Spinal cord (tissue), 9 donors: ENCODE measurements at regions not wholly inside any gene's neighbourhood (a gene's known extent, or its start where the extent isn't known, plus 50 kb on each side); places are given as distances from the start of the nearest gene placed in this dataset.
"Not testable (repeated sequence)": the region's sequence is repeated elsewhere in the genome, so short reads cannot be mapped to it uniquely, and the experiment has no call there.

Source experiments
- DNase-seq, 6 donors: peaks; one replicate each; pipeline versions ENCODE4 v3.0.0 to v3.0.0-alpha.2; 2013 to 2015; ENCODE audit warnings: low spot score in 6 of 6, low read depth in 4 of 6
- H3K27ac ChIP-seq: one replicate; pipeline ENCODE4 v1.5.1; 2013; ENCODE audit warnings: low read depth, low read length, control low read depth
- H3K27me3 ChIP-seq: one replicate; pipeline ENCODE4 v1.6.1; 2013; ENCODE audit warnings: low read length; ENCODE audit not compliant: control insufficient read depth, insufficient read depth
- H3K36me3 ChIP-seq: one replicate; pipeline ENCODE4 v1.6.1; 2013; ENCODE audit warnings: low read length; ENCODE audit not compliant: control insufficient read depth, insufficient read depth
- H3K4me1 ChIP-seq: one replicate; pipeline ENCODE4 v1.6.1; 2013; ENCODE audit warnings: low read length; ENCODE audit not compliant: control insufficient read depth, insufficient read depth
- H3K4me3 ChIP-seq: one replicate; pipeline ENCODE4 v1.5.1; 2013; ENCODE audit warnings: low read depth, low read length, control low read depth
- H3K9me3 ChIP-seq: one replicate; pipeline ENCODE4 v1.6.1; 2013; ENCODE audit warnings: low read length; ENCODE audit not compliant: control insufficient read depth, insufficient read depth
- WGBS: methylation state at CpG from one replicate; pipeline ENCODE4 v1.1.5; 2013; ENCODE audit warnings: missing lambda C conversion rate; ENCODE audit not compliant: insufficient coverage; 5-methylcytosine and 5-hydroxymethylcytosine counted together
- donor health status: healthy.

DNA sequence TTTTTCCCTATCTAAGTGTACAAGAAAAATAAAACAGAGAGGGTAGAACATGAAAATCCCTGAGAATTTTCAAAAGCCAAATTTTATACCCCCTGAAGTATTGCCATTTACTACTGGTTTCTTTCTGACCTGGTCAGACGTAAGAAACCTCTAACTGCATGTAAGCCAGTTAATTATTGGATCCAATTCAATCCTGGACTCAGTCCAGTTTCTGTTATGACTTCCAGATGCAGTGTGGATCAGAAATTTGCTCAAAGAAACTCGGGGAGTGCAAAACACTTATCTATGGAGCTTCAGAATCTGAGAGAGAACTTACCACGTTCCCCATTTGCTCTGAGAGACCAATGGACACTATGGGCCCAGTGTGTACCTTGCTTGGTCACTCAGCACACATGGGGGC lies 383.5 kb downstream of the KLHL4 start:
- no peaks in the 10 kb centered on the region for H3K9me3 ChIP-seq
- no peaks in the 10 kb centered on the region for H3K36me3 ChIP-seq
- no peaks in the 10 kb centered on the region for H3K4me1 ChIP-seq
- H3K27me3 ChIP-seq: peaks cover 3% of the 10 kb centered on the region
- DNase-seq: peak in 1 of 6 donors; percentile 10
- WGBS: 63% methylated on average over 2 of the region's 3 CpGs
- H3K4me3 ChIP-seq: no peak overlapping the region
- no peak overlapping the region for H3K27ac ChIP-seq

DNA sequence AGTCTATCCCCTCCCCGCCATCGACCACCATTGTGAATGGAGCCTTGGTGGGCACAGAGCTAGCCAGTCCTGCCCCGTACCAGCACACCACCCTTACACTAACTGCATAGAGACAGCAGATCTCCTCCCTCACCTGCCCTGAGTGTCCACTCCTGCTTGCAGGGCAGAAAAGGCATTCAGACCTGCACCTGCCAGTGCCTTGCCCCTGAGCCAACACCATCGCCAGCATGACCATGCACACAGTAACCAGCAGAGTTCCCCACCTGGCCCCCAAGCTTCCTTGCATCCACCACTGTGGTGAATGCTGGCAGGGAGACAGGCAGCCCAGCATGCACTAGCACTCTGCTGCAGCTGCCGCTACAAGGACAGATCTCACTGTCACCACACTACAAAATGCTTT lies 397.1 kb downstream of the KLHL4 start:
- 67% methylated on average over 4 of the region's 5 CpGs for WGBS
- no peak for DNase-seq
- Histone ChIP-seq H3K36me3 (no peaks in the 10 kb centered on the region), H3K4me3 (no peak overlapping the region), H3K9me3 (no peaks in the 10 kb centered on the region), H3K4me1 (no peaks in the 10 kb centered on the region), H3K27me3 (no peaks in the 10 kb centered on the region), H3K27ac (no peak overlapping the region)

DNA sequence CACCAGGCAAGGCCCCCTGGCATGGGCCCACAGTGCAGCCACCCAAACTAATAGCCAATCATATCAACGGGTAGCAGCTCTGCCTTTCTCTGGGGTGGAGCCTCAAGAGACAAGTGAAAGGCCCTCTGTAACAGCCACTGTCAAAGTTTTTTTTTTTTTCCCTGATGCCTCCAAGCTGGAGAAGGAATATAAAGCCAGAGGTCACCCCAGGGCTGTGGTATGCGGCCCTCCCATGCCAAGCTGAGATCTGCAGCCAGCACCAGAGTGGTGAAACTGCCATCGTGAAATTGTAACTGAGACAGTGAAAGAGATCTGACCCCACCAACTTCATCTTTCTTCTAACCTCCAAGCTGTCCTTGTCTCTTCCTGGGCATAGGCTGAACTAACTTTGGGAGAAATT lies 407.0 kb downstream of the KLHL4 start:
- Histone ChIP-seq H3K27ac (no peak overlapping the region), H3K36me3 (no peaks in the 10 kb centered on the region), H3K27me3 (no peaks in the 10 kb centered on the region), H3K4me1 (no peaks in the 10 kb centered on the region), H3K4me3 (no peak overlapping the region), H3K9me3 (peaks cover 2% of the 10 kb centered on the region)
- no peak for DNase-seq
- 50% methylated on average over 1 of the region's 3 CpGs for WGBS

DNA sequence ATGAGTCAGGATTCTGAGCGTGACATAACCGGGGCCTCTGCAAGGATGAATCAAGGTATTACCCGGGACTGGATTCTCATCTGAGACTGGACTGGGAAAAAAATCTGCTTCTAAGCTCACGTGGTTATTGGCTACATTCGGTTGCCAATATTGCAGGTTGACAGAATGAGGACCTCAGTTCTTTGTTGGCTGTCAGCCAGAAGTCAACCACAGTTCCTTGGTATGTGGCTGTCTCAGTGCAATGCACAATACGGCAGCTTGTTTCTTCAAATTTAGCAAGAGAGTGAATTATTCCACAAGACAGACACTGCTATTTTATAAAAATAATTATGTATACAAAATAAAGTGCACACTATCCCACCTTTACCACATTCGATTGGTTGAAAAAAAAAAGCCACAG lies 424.2 kb downstream of the KLHL4 start:
- no peak overlapping the region for H3K27ac ChIP-seq

DNA sequence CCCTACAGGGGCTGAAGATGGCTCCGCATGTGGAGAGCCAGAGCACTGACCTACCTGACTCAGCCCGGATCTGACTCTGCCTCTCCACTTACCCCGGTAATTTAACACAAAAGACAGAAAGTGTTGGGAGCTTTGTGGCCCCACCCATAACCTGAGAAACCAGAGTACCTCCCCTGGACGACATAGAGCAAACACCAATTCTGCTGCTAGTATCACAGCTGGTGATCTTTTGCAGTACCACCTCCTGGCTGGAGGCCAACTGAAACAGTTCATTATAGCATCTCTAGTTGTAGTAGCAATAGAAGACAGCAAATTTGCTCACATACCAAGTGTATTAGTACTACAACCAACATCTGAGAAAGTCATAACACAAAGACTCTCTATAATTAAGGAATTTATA lies 443.9 kb downstream of the KLHL4 start:
- H3K27me3 ChIP-seq: no peaks in the 10 kb centered on the region
- WGBS: 77% methylated on average over 3 of the region's 4 CpGs

More for the DNA sequence above, 424.2 kb downstream of the KLHL4 start:
- no peaks in the 10 kb centered on the region for H3K4me1 ChIP-seq
- no peak overlapping the region for H3K4me3 ChIP-seq
- H3K9me3 ChIP-seq: no peaks in the 10 kb centered on the region
- DNase-seq: peak in 2 of 6 donors; percentile 3 to 21
- no peaks in the 10 kb centered on the region for H3K27me3 ChIP-seq
- no peaks in the 10 kb centered on the region for H3K36me3 ChIP-seq
- 63% methylated on average over 4 of the region's 7 CpGs for WGBS

DNA sequence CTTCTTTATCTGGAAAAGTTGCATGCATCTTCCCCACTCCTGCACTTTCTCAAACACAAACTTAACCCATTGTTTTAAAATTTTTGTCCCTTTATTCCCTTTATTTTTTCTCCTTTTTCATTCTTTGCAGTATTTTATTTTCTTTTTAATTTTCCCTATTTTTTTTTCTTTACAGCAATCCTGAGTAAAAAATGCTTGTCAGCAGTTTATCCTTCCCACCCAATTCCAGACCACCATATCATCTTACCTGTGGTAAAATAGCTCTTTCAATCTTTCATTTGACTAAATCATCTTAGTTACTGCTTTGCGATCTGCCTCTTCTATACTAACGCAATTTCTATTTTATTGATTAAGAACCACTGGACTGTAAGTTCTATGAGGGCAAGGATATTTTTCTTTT lies 450.5 kb downstream of the KLHL4 start:
- no peak overlapping the region for H3K27ac ChIP-seq
- DNase-seq: no peak
- WGBS: no CpG with 5 or more reads among the region's 2 CpGs

More for the DNA sequence above, 443.9 kb downstream of the KLHL4 start:
- Histone ChIP-seq H3K9me3 (peaks cover 2% of the 10 kb centered on the region), H3K4me1 (no peaks in the 10 kb centered on the region), H3K4me3 (no peak overlapping the region), H3K36me3 (no peaks in the 10 kb centered on the region), H3K27ac (no peak overlapping the region)
- DNase-seq: no peak

DNA sequence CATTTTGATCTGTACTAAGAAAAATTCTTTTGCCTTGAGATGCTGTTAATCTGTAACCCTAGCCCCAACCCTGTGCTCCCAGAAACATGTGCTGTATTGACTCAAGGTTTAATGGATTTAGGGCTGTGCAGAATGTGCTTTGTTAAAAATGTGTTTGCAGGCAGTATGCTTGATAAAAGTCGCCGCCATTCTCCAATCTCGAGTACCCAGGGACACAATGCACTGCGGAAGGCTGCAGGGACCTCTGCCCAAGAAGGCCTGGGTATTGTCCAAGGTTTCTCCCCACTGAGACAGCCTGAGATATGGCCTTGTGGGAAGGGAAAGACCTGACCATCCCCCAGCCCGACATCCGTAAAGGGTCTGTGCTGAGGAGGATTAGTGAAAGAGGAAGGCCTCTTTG lies 454.5 kb downstream of the KLHL4 start:
- no CpG with 5 or more reads among the region's 6 CpGs for WGBS

More for the DNA sequence above, 450.5 kb downstream of the KLHL4 start:
- Histone ChIP-seq H3K4me3 (no peak overlapping the region), H3K4me1 (no peaks in the 10 kb centered on the region), H3K36me3 (no peaks in the 10 kb centered on the region), H3K9me3 (peaks cover 2% of the 10 kb centered on the region), H3K27me3 (no peaks in the 10 kb centered on the region)

DNA sequence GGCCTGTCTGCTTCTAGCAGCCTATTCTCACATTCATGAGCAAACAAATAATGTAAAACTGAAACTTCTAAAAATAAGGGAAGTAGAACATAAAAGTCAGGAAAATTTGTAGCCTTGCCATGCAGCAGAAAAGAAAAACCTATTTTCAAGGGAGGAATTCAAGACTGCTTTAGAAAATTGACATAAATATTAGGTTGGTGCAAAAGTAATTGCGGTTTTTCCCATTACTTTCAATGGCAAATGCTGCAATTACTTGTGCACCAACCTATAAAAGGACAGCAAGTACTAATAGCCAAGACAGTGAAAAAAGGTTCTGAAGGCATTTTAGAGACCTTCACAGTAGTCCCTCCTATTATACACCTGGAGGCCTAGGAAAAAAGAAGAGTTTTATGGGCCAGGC lies 457.8 kb downstream of the KLHL4 start:
- no peak for DNase-seq

More for the DNA sequence above, 454.5 kb downstream of the KLHL4 start:
- H3K27me3 ChIP-seq, H3K36me3 ChIP-seq, DNase-seq, H3K4me3 ChIP-seq, H3K27ac ChIP-seq, H3K4me1 ChIP-seq, H3K9me3 ChIP-seq: not testable (repeated sequence)

DNA sequence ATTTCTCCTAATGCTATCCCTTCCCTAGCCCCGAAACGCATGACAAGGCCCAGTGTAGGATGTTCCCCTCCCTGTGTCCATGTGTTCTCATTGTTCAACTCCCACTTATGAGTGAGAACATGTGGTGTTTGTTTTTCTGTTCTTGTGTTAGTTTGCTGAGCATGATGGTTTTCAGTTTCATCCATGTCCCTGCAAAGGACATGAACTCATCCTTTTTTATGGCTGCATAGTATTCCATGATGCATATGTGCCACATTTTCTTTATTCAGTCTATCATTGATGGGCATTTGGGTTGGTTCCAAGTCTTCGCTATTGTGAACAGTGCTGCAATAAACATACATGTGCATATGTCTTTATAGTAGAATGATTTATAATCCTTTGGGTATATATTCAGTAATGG lies 490.3 kb downstream of the KLHL4 start:
- DNase-seq, H3K36me3 ChIP-seq, H3K9me3 ChIP-seq, H3K27ac ChIP-seq, H3K4me1 ChIP-seq, H3K27me3 ChIP-seq, H3K4me3 ChIP-seq: not testable (repeated sequence)
- no CpG with 5 or more reads among the region's 3 CpGs for WGBS

More for the DNA sequence above, 457.8 kb downstream of the KLHL4 start:
- H3K9me3 ChIP-seq: peaks cover 5% of the 10 kb centered on the region
- no peaks in the 10 kb centered on the region for H3K4me1 ChIP-seq
- no peaks in the 10 kb centered on the region for H3K36me3 ChIP-seq
- no CpG with 5 or more reads among the region's 1 CpG for WGBS
- no peaks in the 10 kb centered on the region for H3K27me3 ChIP-seq
- H3K4me3 ChIP-seq: no peak overlapping the region
- H3K27ac ChIP-seq: no peak overlapping the region

DNA sequence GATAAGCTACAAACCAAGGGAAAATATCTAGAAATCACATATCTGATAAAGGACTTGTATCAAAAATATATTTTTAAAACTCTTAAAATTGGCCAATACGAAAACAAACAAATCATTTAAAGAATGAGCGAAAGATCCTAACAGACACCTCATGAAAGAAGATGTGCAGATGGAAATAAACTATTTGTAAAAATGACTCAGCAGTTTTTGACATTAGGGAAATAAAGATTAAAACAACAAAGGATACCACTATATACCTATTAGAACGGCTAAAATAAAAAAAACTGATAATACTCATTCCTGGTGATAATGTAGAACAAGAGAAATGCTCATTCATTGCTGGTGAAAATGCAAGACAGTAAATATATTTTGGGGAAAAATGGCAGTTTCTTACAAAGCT lies 506.4 kb downstream of the KLHL4 start:
- Histone ChIP-seq H3K27me3 (no peaks in the 10 kb centered on the region), H3K4me3 (no peak overlapping the region), H3K4me1 (no peaks in the 10 kb centered on the region), H3K27ac (no peak overlapping the region), H3K36me3 (no peaks in the 10 kb centered on the region), H3K9me3 (no peaks in the 10 kb centered on the region)
- no CpG with 5 or more reads among the region's 3 CpGs for WGBS
- DNase-seq: no peak
